ENCODE measurements at regions not wholly inside any gene's neighbourhood (a gene's known extent, or its start where the extent isn't known, plus 50 kb on each side); places are given as distances from the start of the nearest gene placed in this dataset.

DNA sequence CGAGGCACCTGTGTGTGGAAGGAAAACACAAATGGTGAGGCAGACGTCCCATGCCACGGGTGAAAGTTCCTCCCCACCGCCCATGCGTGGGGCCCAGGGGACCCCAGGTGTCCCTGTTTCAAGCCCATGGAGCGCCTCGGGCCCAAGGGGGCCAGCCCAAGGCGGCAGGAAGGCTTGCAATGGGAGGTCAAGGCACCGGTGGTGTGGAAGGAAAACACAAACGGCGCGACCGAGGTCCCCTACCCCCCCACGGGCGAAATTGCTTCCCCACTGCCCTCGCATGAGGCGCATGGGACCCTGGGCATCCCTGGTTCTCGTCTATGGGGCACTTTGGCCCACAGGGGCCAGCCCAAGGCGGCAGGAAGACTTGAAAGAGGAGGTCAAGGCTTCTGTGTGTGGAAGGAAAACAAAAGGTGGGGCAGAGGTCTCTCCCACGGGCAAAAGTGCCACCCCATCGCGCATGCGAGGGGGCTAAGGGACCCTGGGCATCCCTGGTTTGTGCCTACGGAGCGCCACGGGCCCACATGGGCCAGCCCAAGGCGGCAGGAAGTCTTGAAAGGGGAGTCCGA is 379.4 kb downstream of the ALG10 start:
- H3K4me3 ChIP-seq (ENCODE audit: insufficient read depth in 1 of 2, low read depth in 1 of 2, low read length in 2 of 2), result no peak overlapping the region
- no peak overlapping the region for H4K8ac ChIP-seq (ENCODE audit: low read length)
- no peak overlapping the region for H2AK5ac ChIP-seq (ENCODE audit: low read length, severe bottlenecking)
- H3K14ac ChIP-seq (ENCODE audit: low read length in 2 of 2), result no peak overlapping the region
- no peak overlapping the region for H3K4me2 ChIP-seq (ENCODE audit: low read length, poor library complexity, severe bottlenecking)
- H3K27ac ChIP-seq (ENCODE audit: low read length, poor library complexity, severe bottlenecking), result no peak overlapping the region
- H3K23ac ChIP-seq (ENCODE audit: low read length in 2 of 2), result no peak overlapping the region
- no peak overlapping the region for H3K9ac ChIP-seq (ENCODE audit: low read length)
- H3K79me1 ChIP-seq (replicated peaks; ENCODE audit: low read length, poor library complexity, severe bottlenecking), result no peaks in the 10 kb centered on the region
- no peak overlapping the region for H2BK120ac ChIP-seq (ENCODE audit: low read depth, low read length)
- no peak for DNase-seq
- no peaks in the 10 kb centered on the region for H3K36me3 ChIP-seq (ENCODE audit: control insufficient read depth in 1 of 2, insufficient read depth in 2 of 2, low read depth in 1 of 2, low read length in 2 of 2)
- H3K4ac ChIP-seq (ENCODE audit: low read depth in 1 of 2, low read length in 2 of 2), result no peak overlapping the region
- H2AFZ ChIP-seq (ENCODE audit: low read depth, low read length), result no peak overlapping the region
- H3K4me1 ChIP-seq (ENCODE audit: control insufficient read depth, insufficient read depth, low read depth, low read length), result no peaks in the 10 kb centered on the region
- H2BK5ac ChIP-seq (ENCODE audit: low read depth, low read length, poor library complexity, severe bottlenecking), result no peak overlapping the region
- peaks cover 8% of the 10 kb centered on the region for H3K9me3 ChIP-seq (ENCODE audit: control insufficient read depth, low read length)
- WGBS, result 61% methylated on average over 28 of the region's 28 CpGs
- H3K18ac ChIP-seq (ENCODE audit: low read depth in 1 of 2, low read length in 2 of 2), result no peak overlapping the region
- H2BK15ac ChIP-seq (ENCODE audit: low read depth, poor library complexity, severe bottlenecking), result no peak overlapping the region
- H3K27me3 ChIP-seq (ENCODE audit: control insufficient read depth in 1 of 2, insufficient read depth in 1 of 2, low read length in 2 of 2), result no peaks in the 10 kb centered on the region
- H2BK12ac ChIP-seq (ENCODE audit: low read length in 2 of 2), result no peak overlapping the region
- no peak overlapping the region for H4K91ac ChIP-seq (ENCODE audit: low read length)

DNA sequence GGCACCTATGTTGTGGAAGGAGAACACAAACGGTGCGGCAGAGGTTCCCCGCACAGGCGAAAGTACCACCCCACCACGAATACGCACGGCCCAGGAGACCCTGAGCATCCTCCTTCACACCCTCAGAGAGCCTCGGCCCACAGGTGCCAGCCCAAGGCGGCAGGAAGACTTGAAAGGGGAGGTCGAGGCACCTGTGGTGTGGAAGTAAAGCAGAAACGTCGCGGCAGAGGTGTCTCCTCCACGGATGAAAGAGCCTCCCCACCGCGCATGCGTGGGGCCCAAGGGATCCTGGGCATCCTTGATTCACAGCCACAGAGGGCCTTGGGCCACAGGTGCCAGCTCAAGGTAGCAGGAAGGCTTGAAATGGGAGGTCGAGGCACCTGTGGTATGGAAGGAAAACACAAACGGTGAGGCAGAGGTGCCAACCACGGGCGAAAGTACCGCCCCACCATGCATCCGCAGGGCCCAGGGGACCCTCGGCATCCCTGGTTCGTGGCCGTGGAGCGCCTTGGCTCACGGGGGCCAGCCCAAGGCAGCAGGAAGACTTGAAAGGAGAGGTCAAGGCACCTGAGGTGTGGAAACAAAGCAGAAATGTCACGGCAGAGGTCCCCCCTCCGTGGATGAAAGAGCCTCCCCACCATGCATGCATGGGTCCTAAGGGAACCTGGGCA is 380.1 kb downstream of the ALG10 start:
- no peaks in the 10 kb centered on the region for H3K27me3 ChIP-seq (ENCODE audit: control insufficient read depth in 1 of 2, insufficient read depth in 1 of 2, low read length in 2 of 2)
- H3K18ac ChIP-seq (ENCODE audit: low read depth in 1 of 2, low read length in 2 of 2), result no peak overlapping the region
- no peak overlapping the region for H3K23ac ChIP-seq (ENCODE audit: low read length in 2 of 2)
- no peak overlapping the region for H4K91ac ChIP-seq (ENCODE audit: low read length)
- no peak for DNase-seq
- no peak overlapping the region for H2AK5ac ChIP-seq (ENCODE audit: low read length, severe bottlenecking)
- no peaks in the 10 kb centered on the region for H3K4me1 ChIP-seq (ENCODE audit: control insufficient read depth, insufficient read depth, low read depth, low read length)
- no peak overlapping the region for H2BK5ac ChIP-seq (ENCODE audit: low read depth, low read length, poor library complexity, severe bottlenecking)
- no peaks in the 10 kb centered on the region for H3K36me3 ChIP-seq (ENCODE audit: control insufficient read depth in 1 of 2, insufficient read depth in 2 of 2, low read depth in 1 of 2, low read length in 2 of 2)
- H3K9ac ChIP-seq (ENCODE audit: low read length), result no peak overlapping the region
- no peak overlapping the region for H3K4me3 ChIP-seq (ENCODE audit: insufficient read depth in 1 of 2, low read depth in 1 of 2, low read length in 2 of 2)
- H3K4ac ChIP-seq (ENCODE audit: low read depth in 1 of 2, low read length in 2 of 2), result no peak overlapping the region
- H2BK120ac ChIP-seq (ENCODE audit: low read depth, low read length), result no peak overlapping the region
- no peak overlapping the region for H3K4me2 ChIP-seq (ENCODE audit: low read length, poor library complexity, severe bottlenecking)
- no peak overlapping the region for H2AFZ ChIP-seq (ENCODE audit: low read depth, low read length)
- no peak overlapping the region for H3K14ac ChIP-seq (ENCODE audit: low read length in 2 of 2)
- no peaks in the 10 kb centered on the region for H3K79me1 ChIP-seq (replicated peaks; ENCODE audit: low read length, poor library complexity, severe bottlenecking)
- H4K8ac ChIP-seq (ENCODE audit: low read length), result no peak overlapping the region
- H3K9me3 ChIP-seq (ENCODE audit: control insufficient read depth, low read length), result peaks cover 13% of the 10 kb centered on the region
- no peak overlapping the region for H2BK15ac ChIP-seq (ENCODE audit: low read depth, poor library complexity, severe bottlenecking)
- WGBS, result 79% methylated on average over 23 of the region's 30 CpGs
- no peak overlapping the region for H3K27ac ChIP-seq (ENCODE audit: low read length, poor library complexity, severe bottlenecking)
- H2BK12ac ChIP-seq (ENCODE audit: low read length in 2 of 2), result no peak overlapping the region

DNA sequence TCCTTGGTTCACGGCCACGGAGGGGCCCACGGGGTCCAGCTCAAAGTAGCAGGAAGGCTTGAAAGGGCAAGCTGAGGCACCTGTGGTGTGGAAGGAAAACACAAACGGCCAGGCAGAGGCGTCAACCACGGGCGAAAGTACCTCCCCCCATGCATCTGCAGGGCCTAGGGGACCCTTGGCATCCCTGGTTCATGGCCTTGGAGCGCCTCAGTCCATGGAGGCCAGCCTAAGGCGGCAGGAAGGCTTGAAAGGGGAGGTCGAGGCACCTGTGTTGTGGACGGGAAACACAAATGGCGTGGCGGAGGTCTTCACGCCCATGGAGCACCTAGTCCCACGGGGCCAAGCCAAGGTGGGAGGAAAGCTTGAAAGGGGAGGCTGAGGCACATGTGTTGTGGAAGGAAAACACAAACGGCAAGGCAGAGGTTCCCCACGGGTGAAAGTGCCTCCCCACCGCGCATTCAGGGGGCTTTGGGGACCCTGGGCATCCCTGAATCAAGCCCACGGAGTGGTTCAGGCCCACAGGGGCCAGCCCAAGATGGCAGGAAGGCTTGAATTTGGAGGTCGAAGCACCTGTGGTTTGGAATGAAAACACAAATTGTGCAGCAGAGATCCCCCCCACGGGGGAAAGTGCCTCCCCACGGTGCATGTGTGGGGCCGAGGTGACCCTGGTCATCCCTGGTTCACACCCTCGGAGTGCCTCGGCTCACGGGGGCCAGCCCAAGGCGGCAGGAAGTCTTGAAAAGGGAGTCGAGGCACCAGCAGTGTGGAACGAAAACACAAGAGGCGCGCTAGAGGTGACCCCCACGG is 380.8 kb downstream of the ALG10 start:
- H3K9me3 ChIP-seq (ENCODE audit: control insufficient read depth, low read length), result peaks cover 19% of the 10 kb centered on the region
- no peak overlapping the region for H3K23ac ChIP-seq (ENCODE audit: low read length in 2 of 2)
- H2BK120ac ChIP-seq (ENCODE audit: low read depth, low read length), result no peak overlapping the region
- no peak overlapping the region for H4K91ac ChIP-seq (ENCODE audit: low read length)
- H2BK5ac ChIP-seq (ENCODE audit: low read depth, low read length, poor library complexity, severe bottlenecking), result no peak overlapping the region
- no peaks in the 10 kb centered on the region for H3K4me1 ChIP-seq (ENCODE audit: control insufficient read depth, insufficient read depth, low read depth, low read length)
- H3K36me3 ChIP-seq (ENCODE audit: control insufficient read depth in 1 of 2, insufficient read depth in 2 of 2, low read depth in 1 of 2, low read length in 2 of 2), result no peaks in the 10 kb centered on the region
- H3K27ac ChIP-seq (ENCODE audit: low read length, poor library complexity, severe bottlenecking), result no peak overlapping the region
- no peak overlapping the region for H3K4ac ChIP-seq (ENCODE audit: low read depth in 1 of 2, low read length in 2 of 2)
- H4K8ac ChIP-seq (ENCODE audit: low read length), result no peak overlapping the region
- no peak for DNase-seq
- H3K18ac ChIP-seq (ENCODE audit: low read depth in 1 of 2, low read length in 2 of 2), result no peak overlapping the region
- no peak overlapping the region for H3K4me3 ChIP-seq (ENCODE audit: insufficient read depth in 1 of 2, low read depth in 1 of 2, low read length in 2 of 2)
- H2BK15ac ChIP-seq (ENCODE audit: low read depth, poor library complexity, severe bottlenecking), result no peak overlapping the region
- no peak overlapping the region for H3K9ac ChIP-seq (ENCODE audit: low read length)
- no peak overlapping the region for H2BK12ac ChIP-seq (ENCODE audit: low read length in 2 of 2)
- H3K79me1 ChIP-seq (replicated peaks; ENCODE audit: low read length, poor library complexity, severe bottlenecking), result no peaks in the 10 kb centered on the region
- H2AK5ac ChIP-seq (ENCODE audit: low read length, severe bottlenecking), result no peak overlapping the region
- H3K4me2 ChIP-seq (ENCODE audit: low read length, poor library complexity, severe bottlenecking), result no peak overlapping the region
- WGBS, result 73% methylated on average over 33 of the region's 33 CpGs
- H2AFZ ChIP-seq (ENCODE audit: low read depth, low read length), result no peak overlapping the region
- no peak overlapping the region for H3K14ac ChIP-seq (ENCODE audit: low read length in 2 of 2)
- H3K27me3 ChIP-seq (ENCODE audit: control insufficient read depth in 1 of 2, insufficient read depth in 1 of 2, low read length in 2 of 2), result no peaks in the 10 kb centered on the region

DNA sequence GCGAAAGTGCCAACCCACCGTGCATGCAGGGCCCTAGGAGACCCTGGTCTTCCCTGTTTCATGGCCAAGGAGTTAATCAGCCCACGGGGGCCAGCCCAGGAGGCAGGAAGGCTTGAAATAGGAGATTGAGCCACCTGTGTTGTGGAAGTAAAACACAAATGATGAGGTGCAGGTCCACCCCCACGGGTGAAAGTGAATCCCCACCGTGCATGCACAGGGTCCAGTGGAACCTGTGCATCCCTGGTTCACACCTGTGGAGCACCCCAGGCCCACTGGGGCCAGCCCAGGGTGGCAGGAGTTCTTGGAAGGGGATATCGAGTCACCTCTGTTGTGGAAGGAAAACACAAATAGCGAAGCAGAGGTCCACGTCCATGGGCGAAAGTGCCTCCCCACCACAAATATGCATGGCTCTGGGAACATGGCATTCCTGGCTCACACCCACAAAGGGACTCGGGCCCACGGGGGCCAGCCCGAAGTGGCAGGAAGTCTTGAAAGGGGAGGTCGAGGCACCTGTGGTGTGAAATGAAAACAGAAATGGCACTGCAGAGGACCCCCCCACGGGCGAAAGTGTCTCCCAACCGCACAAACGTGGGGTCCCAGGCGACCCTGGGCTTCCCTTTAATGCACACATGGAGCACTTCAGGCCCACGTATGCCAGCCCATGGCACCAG is 381.5 kb downstream of the ALG10 start:
- H4K91ac ChIP-seq (ENCODE audit: low read length), result no peak overlapping the region
- H3K14ac ChIP-seq (ENCODE audit: low read length in 2 of 2), result no peak overlapping the region
- H3K9me3 ChIP-seq (ENCODE audit: control insufficient read depth, low read length), result peaks cover 27% of the 10 kb centered on the region
- no peaks in the 10 kb centered on the region for H3K36me3 ChIP-seq (ENCODE audit: control insufficient read depth in 1 of 2, insufficient read depth in 2 of 2, low read depth in 1 of 2, low read length in 2 of 2)
- H3K23ac ChIP-seq (ENCODE audit: low read length in 2 of 2), result no peak overlapping the region
- H2BK12ac ChIP-seq (ENCODE audit: low read length in 2 of 2), result no peak overlapping the region
- H3K27me3 ChIP-seq (ENCODE audit: control insufficient read depth in 1 of 2, insufficient read depth in 1 of 2, low read length in 2 of 2), result no peaks in the 10 kb centered on the region
- no peak overlapping the region for H3K4me3 ChIP-seq (ENCODE audit: insufficient read depth in 1 of 2, low read depth in 1 of 2, low read length in 2 of 2)
- no peak overlapping the region for H3K4me2 ChIP-seq (ENCODE audit: low read length, poor library complexity, severe bottlenecking)
- no peak overlapping the region for H2AFZ ChIP-seq (ENCODE audit: low read depth, low read length)
- H2BK15ac ChIP-seq (ENCODE audit: low read depth, poor library complexity, severe bottlenecking), result no peak overlapping the region
- H3K4me1 ChIP-seq (ENCODE audit: control insufficient read depth, insufficient read depth, low read depth, low read length), result no peaks in the 10 kb centered on the region
- H3K18ac ChIP-seq (ENCODE audit: low read depth in 1 of 2, low read length in 2 of 2), result no peak overlapping the region
- no peak overlapping the region for H3K4ac ChIP-seq (ENCODE audit: low read depth in 1 of 2, low read length in 2 of 2)
- H3K27ac ChIP-seq (ENCODE audit: low read length, poor library complexity, severe bottlenecking), result no peak overlapping the region
- H3K79me1 ChIP-seq (replicated peaks; ENCODE audit: low read length, poor library complexity, severe bottlenecking), result no peaks in the 10 kb centered on the region
- no peak overlapping the region for H2BK120ac ChIP-seq (ENCODE audit: low read depth, low read length)
- no peak overlapping the region for H2AK5ac ChIP-seq (ENCODE audit: low read length, severe bottlenecking)
- no peak overlapping the region for H4K8ac ChIP-seq (ENCODE audit: low read length)
- DNase-seq, result no peak
- H3K9ac ChIP-seq (ENCODE audit: low read length), result no peak overlapping the region
- H2BK5ac ChIP-seq (ENCODE audit: low read depth, low read length, poor library complexity, severe bottlenecking), result no peak overlapping the region
- WGBS, result 65% methylated on average over 19 of the region's 19 CpGs
